ENCODE measurements at regions not wholly inside any gene's neighbourhood (a gene's known extent, or its start where the extent isn't known, plus 50 kb on each side); places are given as distances from the start of the nearest gene placed in this dataset.
"Not testable (repeated sequence)": the region's sequence is repeated elsewhere in the genome, so short reads cannot be mapped to it uniquely, and the experiment has no call there.

- no peak for DNase-seq
Measured at GRCh38 chr20:59466107-59466815, 138.1 kb upstream of the PHACTR3 start.

- DNase-seq, result no peak
Measured at GRCh38 chr20:59468831-59469230, 135.5 kb upstream of the PHACTR3 start.

- no peak for DNase-seq
Measured at GRCh38 chr20:59469267-59470252, 134.8 kb upstream of the PHACTR3 start.

- no peak for DNase-seq
Measured at GRCh38 chr20:59470521-59470920, 133.8 kb upstream of the PHACTR3 start.

GRCh38 chr20:59471653-59472421, 132.5 kb upstream of the PHACTR3 start:
- no peak for DNase-seq

DNA sequence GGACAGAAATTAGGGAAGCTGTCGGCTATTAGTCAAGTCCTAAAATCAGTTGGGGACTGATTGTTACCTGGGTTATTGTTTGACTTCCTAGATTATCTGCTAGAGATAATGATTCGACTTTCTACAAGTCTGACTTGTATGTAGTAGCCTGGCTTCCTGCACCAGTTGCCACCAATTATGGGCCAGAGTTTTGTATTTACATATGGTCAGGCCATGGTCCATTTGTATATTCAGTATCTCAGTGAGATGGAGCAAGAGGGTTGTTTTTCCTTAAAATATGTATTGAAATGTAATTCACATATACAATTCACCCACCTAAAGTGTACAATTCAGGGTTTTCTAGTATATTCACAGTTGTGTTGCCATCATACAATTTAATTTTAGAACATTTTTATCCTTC, 130.6 kb upstream of the PHACTR3 start:
- no peak for DNase-seq

DNA sequence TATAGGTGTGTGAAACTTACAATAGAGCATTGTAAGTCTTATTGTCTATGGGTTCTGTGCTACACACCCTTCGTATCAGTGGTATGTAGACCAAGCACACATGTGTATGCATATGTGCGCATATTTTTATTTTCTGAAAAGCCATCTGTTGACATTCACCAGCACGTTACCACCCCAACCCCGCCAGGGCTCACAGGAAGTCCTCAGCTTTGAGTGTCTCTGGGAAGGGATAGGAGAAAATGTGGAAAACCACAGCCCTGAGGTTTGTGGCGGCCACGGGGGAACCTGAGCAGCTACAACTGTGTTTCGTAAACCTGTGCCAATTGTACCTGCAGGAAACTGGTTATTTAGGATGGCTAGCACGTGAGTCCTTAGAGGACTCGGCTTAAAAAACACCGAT, 123.3 kb upstream of the PHACTR3 start:
- DNase-seq, result no peak

GRCh38 chr20:59481477-59482018, 122.8 kb upstream of the PHACTR3 start:
- DNase-seq, result no peak

GRCh38 chr20:59482351-59483187, 121.8 kb upstream of the PHACTR3 start:
- DNase-seq, result no peak

GRCh38 chr20:59483481-59483880, 120.9 kb upstream of the PHACTR3 start:
- no peak for DNase-seq

DNA sequence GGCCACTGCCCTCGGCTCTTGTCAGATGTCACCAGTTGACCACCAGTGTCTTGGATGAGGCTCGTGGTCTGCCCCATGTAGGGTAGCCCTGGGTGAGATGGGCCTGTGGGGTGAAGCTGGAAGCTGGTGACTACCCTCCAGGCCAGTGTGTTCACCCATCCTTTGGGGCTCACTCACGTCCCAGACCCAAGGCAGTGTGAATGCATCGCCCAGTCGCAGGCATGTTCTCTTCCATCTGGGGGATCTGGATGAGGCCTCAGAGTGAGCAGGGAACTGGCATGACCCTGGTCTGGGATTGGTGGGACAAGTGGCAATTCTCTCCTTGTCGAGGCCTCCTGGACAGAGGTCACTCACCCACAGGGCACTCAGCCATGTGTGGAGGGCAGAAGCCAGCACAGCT, 120.1 kb upstream of the PHACTR3 start:
- no peak for DNase-seq

DNA sequence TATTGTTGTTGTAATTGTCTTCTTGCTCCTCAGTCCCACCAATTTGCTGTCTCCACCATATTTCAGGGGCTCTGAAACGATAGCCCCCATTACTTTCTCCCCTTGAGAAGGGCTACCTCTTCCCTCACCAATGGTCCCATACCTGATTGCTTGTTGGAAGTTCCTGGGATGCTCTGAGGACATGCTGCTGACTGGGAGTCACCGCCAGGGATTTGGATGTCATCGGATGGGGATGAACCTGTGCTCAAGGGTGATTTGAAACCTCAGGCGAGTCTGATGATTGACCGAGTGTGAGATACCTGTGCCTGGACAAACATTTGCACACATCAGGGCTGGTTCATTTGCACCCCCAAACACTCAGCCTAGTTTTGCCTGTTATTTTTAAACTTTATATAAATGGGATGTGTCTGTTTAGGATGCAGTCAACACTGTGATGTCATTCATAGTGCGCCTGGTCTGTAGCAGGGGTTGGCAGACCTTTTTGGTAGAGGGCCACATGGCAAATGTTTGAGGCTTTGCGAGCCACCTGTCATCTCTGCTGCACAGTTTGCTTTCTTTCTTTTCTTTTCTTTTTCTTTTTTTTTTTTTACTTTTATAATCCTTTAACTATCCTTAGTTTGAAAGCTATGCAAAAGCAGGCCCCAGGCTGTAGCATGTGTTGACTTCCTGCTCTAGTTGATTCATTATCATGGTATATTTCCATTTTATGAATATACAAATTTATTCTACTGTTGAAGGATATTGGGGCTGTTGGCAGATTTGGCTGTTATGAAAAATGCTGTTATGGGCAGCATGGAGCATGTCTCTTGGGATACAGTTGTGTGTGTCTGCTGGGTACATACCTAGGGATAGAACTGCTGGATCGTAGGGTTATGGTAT, 118.5 kb upstream of the PHACTR3 start:
- no peak for DNase-seq

DNA sequence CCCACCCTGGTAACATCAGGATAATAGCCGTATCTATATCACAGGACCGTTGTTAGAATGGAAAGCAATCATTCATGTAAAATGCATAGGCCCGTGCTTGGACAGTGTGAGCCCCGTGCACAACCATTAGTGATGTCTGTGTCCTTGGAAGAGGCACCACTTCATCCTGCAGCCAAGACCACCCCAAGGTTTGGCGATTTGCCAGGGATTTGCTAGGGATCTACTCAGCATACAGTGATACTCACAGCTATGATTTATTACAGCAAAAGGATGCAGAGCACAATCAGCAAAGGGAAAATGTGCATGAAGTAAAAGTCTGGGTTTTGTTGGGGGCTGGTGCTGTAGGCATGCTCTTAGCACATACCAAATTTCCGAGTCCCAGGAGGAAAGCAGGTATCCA, 115.9 kb upstream of the PHACTR3 start:
- not testable (repeated sequence) for DNase-seq

DNA sequence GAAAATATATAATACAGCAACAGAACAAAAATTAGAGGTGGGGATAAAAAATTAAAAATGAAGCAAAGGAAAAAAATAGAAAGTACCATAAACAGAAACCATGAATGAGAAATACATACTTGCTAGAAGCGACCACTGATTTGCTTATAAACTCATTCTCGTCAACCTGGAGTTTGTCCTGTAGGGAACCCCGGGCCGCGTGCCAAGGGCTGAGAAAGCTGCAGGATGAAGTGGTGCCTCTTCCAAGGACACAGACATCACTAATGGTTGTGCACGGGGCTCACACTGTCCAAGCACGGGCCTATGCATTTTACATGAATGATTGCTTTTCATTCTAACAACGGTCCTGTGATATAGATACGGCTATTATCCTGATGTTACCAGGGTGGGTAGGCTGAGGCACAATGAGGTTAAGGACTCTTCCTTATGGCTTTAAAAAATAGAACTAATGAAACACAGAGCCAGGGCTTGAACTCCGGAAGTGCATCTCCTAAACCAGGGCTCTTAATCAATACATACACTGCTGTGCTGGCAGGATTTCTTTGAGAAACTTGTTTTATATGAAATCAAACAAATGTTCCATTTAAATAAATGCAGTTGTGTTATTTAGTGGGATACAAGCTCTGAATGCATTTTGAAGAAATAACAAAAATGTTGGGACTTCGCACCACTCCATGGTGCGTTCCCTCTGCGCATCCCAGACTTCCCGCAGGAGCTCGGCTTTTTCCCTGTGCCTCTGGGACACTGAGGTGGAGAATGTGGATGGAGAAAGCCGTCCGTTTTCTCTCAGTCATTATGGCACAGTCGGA, 113.9 kb upstream of the PHACTR3 start:
- DNase-seq, result not testable (repeated sequence)

DNA sequence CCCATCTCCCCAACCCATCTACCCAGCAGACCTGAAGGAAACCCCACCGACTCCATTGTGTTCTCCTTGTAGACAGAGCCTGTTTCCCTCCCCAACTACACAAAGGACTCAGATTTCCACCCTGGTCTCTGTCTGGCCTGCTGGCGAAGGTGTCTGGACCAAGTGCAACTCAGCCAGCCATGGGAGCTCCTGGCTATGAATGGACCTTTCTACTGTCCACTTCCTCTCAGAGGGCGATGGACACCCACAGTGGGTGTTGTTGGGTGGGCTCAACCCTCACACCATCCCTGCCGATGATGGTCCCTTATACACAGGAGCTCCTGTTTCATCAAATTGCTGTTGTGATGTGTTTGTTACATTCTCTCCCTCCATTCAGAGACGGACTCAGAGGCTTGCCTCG, 112.5 kb upstream of the PHACTR3 start:
- DNase-seq, result no peak

- no peak for DNase-seq
Measured at GRCh38 chr20:59493926-59494325, 110.4 kb upstream of the PHACTR3 start.

GRCh38 chr20:59495166-59495565, 109.2 kb upstream of the PHACTR3 start:
- DNase-seq, result no peak

- DNase-seq, result peak; percentile 3
Measured at GRCh38 chr20:59495894-59496510, 108.3 kb upstream of the PHACTR3 start.

DNA sequence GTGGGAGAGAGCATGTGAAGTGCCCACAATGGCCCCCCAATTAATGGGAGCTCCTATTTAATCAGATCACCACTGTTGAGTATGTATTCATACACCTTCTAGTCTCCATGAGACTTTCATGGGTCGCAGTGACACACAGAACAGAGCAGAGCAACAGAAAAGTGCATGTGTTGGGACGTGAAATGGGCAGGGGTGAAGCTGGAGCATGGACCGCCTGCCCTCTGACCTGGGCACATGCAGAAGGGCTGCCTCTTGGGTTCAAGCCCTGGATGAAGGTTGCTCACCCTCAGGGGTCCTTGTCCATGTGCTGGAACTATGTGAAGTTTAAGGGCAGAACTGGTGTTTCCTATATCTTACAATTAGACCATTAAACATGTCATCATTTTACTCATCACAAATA, 106.0 kb upstream of the PHACTR3 start:
- no peak for DNase-seq

DNA sequence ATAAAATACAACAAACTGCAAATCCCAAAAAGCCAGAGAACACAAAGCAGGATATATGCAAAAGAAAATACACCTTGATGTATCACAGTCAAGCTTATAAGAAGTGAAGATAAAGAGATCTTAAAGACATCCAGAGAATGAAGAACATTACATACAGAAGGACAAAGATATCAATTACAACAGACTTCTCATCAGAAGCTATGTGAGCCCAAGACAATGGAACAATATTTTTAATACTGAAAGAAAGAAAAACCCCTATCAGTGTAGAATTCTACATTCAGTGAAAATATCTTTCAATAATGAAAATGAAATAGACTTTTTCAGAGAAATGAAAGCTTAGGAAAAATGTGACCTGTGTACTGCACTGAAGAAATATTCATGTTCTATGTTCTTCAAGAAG, 104.5 kb upstream of the PHACTR3 start:
- no peak for DNase-seq

Measured in NCI-H187 treated with DMSO at 0.1 percent for 48 hours (cell line).